AG10803 (cell line): ENCODE measurements at regions not wholly inside any gene's neighbourhood (a gene's known extent, or its start where the extent isn't known, plus 50 kb on each side); places are given as distances from the start of the nearest gene placed in this dataset.

Source experiments
- DNase-seq: peaks from one replicate; pipeline ENCODE4 v3.0.0; 2010; ENCODE audit warnings: low read depth
- H3K4me3 ChIP-seq: 2 replicates; pipeline ENCODE4 v1.5.1; 2011; ENCODE audit warnings: mild to moderate bottlenecking, low read length, control low read depth
- TF ChIP-seq, protein P1 (sequence below): conservative IDR thresholded peaks from 2 replicates; pipeline ENCODE4 v1.5.1; 2011; ENCODE audit warnings: mild to moderate bottlenecking, low read length, control low read depth, inconsistent platforms

DNA sequence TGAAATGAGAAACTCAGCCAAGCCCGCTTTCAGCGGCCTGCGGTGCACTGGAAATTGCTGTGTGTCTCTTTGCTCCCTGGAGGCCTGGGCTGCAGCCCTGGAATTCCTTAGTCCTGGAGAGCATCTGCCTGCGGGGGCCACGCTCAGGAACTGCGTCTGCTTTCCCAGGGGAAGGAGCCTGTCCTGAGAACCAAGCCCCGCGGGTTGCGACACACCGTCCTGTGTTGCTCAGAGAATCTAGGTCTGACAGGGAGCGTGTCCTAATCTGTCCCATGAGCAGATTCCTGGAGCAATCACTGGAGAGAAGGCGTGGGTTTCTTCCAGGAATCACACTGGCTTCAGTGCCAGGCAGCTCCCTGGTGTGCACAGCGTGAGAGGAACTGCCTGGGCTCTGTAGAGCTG lies 708.1 kb downstream of the BRD1 start:
- TF ChIP-seq, protein P1, sequence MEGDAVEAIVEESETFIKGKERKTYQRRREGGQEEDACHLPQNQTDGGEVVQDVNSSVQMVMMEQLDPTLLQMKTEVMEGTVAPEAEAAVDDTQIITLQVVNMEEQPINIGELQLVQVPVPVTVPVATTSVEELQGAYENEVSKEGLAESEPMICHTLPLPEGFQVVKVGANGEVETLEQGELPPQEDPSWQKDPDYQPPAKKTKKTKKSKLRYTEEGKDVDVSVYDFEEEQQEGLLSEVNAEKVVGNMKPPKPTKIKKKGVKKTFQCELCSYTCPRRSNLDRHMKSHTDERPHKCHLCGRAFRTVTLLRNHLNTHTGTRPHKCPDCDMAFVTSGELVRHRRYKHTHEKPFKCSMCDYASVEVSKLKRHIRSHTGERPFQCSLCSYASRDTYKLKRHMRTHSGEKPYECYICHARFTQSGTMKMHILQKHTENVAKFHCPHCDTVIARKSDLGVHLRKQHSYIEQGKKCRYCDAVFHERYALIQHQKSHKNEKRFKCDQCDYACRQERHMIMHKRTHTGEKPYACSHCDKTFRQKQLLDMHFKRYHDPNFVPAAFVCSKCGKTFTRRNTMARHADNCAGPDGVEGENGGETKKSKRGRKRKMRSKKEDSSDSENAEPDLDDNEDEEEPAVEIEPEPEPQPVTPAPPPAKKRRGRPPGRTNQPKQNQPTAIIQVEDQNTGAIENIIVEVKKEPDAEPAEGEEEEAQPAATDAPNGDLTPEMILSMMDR = no peak
- H3K4me3 ChIP-seq = no peak overlapping the region
- DNase-seq = no peak

DNA sequence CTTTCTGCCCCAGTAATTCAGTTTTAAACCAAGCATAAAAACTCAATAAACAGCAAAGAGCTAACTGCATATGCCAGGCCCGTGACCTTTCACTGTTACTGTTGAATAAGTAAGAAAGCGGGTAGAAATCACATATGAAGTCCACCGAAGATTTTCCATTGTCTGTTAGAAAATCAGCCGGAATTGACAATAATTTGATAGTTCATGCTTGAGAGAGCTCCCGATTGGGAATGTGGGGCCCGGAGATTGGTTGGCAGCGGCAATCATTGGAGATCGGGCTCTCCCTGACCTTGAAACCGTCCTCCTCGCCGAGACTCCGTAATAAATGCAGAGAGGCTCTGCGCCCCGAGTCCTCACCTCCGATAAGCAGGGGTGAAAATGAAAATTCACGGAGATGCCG lies 709.6 kb downstream of the BRD1 start:
- no peak overlapping the region for H3K4me3 ChIP-seq
- TF ChIP-seq, protein P1 = no peak
- no peak for DNase-seq

DNA sequence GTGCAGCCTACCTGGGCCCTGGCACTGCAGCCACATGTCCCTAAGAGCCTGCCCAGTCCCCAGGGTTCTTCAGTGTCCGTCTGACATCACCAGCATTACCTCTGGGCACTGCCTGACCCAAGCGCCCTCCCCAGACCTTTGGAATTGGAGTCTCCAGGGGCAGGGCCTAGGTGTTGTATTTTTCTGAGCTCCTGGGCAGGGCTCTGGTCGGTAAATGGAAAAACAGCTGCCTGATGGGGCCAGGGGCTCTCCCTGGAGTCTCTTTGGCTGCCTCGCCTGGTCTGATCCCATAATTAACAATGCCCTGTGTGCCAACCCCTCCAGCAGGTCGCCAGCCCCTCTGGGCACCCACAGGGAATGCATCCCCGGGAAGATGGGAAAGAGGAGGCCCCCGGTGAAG lies 710.2 kb downstream of the BRD1 start:
- H3K4me3 ChIP-seq = no peak overlapping the region
- no peak for DNase-seq
- TF ChIP-seq, protein P1 = no peak

DNA sequence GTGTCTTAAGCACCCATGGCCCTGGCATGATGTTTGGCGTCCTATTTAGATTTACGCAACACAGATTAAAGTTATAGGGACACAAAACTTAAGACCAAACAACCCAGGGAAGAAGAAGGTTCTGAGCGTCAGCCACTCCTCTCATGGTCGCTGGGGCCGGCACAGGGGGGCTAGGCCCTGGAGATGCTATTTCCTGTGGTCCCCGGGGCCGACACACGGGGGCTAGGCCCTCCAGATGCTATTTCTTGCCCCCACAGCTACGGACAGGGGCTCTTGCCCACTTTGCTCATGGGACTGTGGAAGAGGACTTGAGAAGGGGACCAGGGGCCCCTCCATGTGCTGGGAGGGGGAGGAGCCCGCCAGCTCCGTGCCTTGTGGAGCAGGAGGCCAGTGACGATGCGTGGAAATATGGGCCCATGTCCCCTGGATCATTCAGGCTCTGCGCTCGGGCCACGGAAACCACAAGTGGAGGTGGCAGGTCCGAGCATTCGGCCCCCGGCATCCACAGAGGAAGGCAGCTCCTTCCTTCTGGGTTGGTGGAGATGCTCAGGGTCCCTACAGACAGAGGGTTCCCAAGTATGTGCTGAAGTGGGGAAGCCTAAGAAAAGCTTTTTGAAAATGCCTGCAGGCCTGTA lies 711.1 kb downstream of the BRD1 start:
- TF ChIP-seq, protein P1 = no peak
- no peak for DNase-seq
- H3K4me3 ChIP-seq = no peak overlapping the region

DNA sequence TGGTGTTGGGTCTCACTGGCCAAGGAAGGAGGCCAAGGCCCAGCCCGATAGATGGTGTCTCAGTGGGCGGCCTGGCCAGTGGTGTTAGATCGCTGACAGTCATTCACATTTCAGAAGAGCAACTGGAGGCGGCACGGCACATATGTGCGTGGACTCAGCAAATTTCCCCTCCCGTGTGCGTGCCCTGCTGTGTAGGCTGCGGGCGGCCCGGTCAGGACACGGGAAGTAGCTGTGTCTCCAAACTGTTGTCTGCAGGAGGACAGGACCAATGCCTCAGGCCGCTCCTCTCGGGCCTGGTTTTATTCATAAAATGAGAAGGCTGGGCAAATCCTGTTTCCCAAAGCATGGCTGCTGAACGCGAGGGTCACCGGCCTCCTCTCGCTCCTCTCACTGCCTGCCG lies 711.7 kb downstream of the BRD1 start:
- no peak for DNase-seq
- TF ChIP-seq, protein P1 = no peak
- H3K4me3 ChIP-seq = no peak overlapping the region

DNA sequence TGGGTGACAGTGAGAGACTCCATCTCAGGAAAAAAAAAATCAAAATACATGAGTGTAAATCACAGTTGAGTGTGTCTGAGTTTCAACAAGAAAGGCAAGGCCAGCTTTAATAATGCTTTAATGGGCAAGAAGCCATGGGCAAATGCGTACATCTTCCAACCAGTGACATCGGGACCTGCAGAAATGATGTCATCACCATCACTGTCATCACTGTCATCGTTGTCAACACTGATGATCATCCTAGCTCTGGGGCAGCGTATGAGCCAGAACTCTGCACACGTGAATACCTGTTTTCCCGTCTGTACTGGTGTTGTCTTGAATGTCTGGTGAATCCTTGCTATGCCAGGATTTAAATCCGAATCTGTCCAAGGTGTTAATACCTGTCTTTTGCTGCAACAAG lies 712.5 kb downstream of the BRD1 start:
- TF ChIP-seq, protein P1 = no peak
- no peak for DNase-seq
- no peak overlapping the region for H3K4me3 ChIP-seq

DNA sequence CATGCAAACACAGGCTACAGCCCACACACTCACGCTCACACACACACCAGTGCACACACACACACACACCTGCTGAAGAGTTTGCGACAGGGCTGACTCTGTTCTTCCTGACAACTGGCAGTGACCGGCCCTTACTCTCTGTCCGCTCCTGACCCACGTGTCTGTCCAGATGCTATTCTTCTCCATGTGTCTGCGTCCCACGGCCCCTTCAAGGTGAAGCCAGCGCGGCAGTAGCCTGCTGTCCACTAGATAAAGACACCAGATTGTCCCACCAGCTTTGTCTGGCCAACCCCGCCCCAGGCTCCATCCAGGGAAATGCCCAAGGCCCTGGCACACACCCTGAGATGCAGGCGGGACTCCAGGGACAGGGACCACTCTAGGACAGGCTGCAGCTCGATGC lies 713.9 kb downstream of the BRD1 start:
- H3K4me3 ChIP-seq = no peak overlapping the region
- no peak for DNase-seq
- TF ChIP-seq, protein P1 = no peak
